Keratinocyte (primary cell): ENCODE measurements at regions not wholly inside any gene's neighbourhood (a gene's known extent, or its start where the extent isn't known, plus 50 kb on each side); places are given as distances from the start of the nearest gene placed in this dataset.

Experiments used
- DNase-seq: peaks from one replicate; pipeline ENCODE4 v3.0.0-alpha.2; 2011; ENCODE audit warnings: low read depth, missing footprints, low spot score
- FAIRE-seq: peaks from 2 replicates; lab custom pipeline; 2011; peaks lifted over from hg19 to GRCh38; lab: Jason Lieb, UNC
- H2AFZ ChIP-seq: 2 replicates; pipeline ENCODE4 v1.6.0; 2012; ENCODE audit warnings: low read length, control low read depth, inconsistent platforms; ENCODE audit not compliant: control insufficient read depth
- H3K27ac ChIP-seq: 2 replicates; pipeline ENCODE4 v1.5.1; 2011; ENCODE audit warnings: low read length; ENCODE audit not compliant: control insufficient read depth, insufficient read depth
- H3K27me3 ChIP-seq: 3 replicates; pipeline ENCODE4 v1.6.0; 2011; ENCODE audit warnings: low read length; ENCODE audit not compliant: control insufficient read depth, insufficient read depth; ENCODE audit errors: extremely low read depth
- H3K36me3 ChIP-seq, 2 experiments: 2 replicates in 1 of 2; 3 replicates in 1 of 2; pipeline ENCODE4 v1.5.1; 2011; ENCODE audit warnings: low read length in 2 of 2, mild to moderate bottlenecking in 1 of 2; ENCODE audit not compliant: control insufficient read depth in 2 of 2, insufficient read depth in 2 of 2; ENCODE audit errors: extremely low read depth in 1 of 2
- H3K4me1 ChIP-seq: 3 replicates; pipeline ENCODE4 v1.5.1; 2011; ENCODE audit warnings: low read length; ENCODE audit not compliant: control insufficient read depth, insufficient read depth; ENCODE audit errors: extremely low read depth
- H3K4me2 ChIP-seq: 3 replicates; pipeline ENCODE4 v1.6.0; 2011; ENCODE audit warnings: low read depth, low read length; ENCODE audit not compliant: control insufficient read depth, insufficient read depth; ENCODE audit errors: extremely low read depth
- H3K4me3 ChIP-seq, 3 experiments: fragments of 200-600 bp in 1 of 3; sonication (generic) in 1 of 3; 2 replicates in 2 of 3; 3 replicates in 1 of 3; pipeline ENCODE4 v1.5.1; 2011 to 2016; ENCODE audit warnings: low read length in 3 of 3, mild to moderate bottlenecking in 3 of 3, control low read depth in 2 of 3, inconsistent platforms in 1 of 3, low read depth in 1 of 3, mixed read lengths in 1 of 3, mixed run types in 1 of 3, moderate library complexity in 1 of 3; ENCODE audit not compliant: control insufficient read depth in 2 of 3, insufficient read depth in 2 of 3; ENCODE audit errors: extremely low read depth in 1 of 3
- H3K79me2 ChIP-seq: 2 replicates; pipeline ENCODE4 v1.6.0; 2012; ENCODE audit warnings: low read length; ENCODE audit not compliant: control insufficient read depth, insufficient read depth
- H3K9ac ChIP-seq: 3 replicates; pipeline ENCODE4 v1.6.0; 2011; ENCODE audit warnings: low read length; ENCODE audit not compliant: control insufficient read depth, insufficient read depth; ENCODE audit errors: extremely low read depth
- H3K9me1 ChIP-seq: 3 replicates; pipeline ENCODE4 v1.6.0; 2011; ENCODE audit warnings: low read length; ENCODE audit not compliant: control insufficient read depth, insufficient read depth; ENCODE audit errors: extremely low read depth
- H3K9me3 ChIP-seq: 2 replicates; pipeline ENCODE4 v1.5.1; 2012; ENCODE audit warnings: low read depth, low read length; ENCODE audit not compliant: control insufficient read depth
- H4K20me1 ChIP-seq: 3 replicates; pipeline ENCODE4 v1.6.0; 2011; ENCODE audit warnings: low read length; ENCODE audit not compliant: control insufficient read depth, insufficient read depth; ENCODE audit errors: extremely low read depth
- EZH2 ChIP-seq: IDR thresholded peaks from one replicate; pipeline ENCODE4 v1.6.1; 2012; ENCODE audit warnings: inconsistent platforms, mild to moderate bottlenecking, low read length, moderate library complexity
- dilution Hi-C: fragments of 300-500 bp; cut with MboI; formaldehyde crosslinking; loops from one replicate; pipeline ENCODE4 v1.7.0; 2020; ENCODE audit warnings: low sequenced_read_pairs; ENCODE audit not compliant: extremely low pct_ligation_motif_present
- TF ChIP-seq, protein P1 (sequence below), 3 experiments: IDR thresholded peaks in 1 of 3; conservative IDR thresholded peaks in 1 of 3; optimal IDR thresholded peaks in 1 of 3; 2 replicates in 2 of 3; 3 replicates in 1 of 3; pipeline versions ENCODE3 to v1.5.1; 2011; ENCODE audit warnings: low read length in 3 of 3, mild to moderate bottlenecking in 3 of 3, moderate library complexity in 2 of 3, control low read depth in 1 of 3, inconsistent platforms in 1 of 3; ENCODE audit not compliant: insufficient read depth in 2 of 3; ENCODE audit errors: extremely low read depth in 1 of 3

DNA sequence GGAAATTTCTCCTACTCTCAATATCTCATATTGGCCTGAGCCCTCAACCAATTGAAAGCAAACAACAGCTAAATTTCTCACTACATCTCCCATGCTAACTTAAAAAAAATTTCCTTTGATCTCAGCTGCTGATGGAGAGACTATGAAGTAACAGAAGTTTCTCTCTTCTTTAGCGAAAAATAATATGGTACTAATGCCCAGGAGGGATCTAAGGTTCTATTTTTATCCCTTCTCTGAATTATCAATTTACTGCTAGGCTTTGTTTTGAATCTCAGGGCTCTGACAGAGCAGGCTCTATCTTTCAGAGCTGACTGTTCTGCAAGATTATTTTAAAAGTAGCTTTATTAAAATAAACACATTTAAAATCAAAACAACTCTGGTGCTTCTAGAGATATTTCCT is 558.6 kb downstream of the KCNA4 start:
- dilution Hi-C loops, result no loop called here
- Histone ChIP-seq H3K4me3 (no peak overlapping the region), H3K4me1 (no peaks in the 10 kb centered on the region), H2AFZ (no peak overlapping the region), H3K9me1 (no peaks in the 10 kb centered on the region), H3K9ac (no peak overlapping the region), H4K20me1 (no peaks in the 10 kb centered on the region), H3K9me3 (no peaks in the 10 kb centered on the region), H3K27ac (no peak overlapping the region), H3K4me2 (no peak overlapping the region), H3K27me3 (no peaks in the 10 kb centered on the region), H3K36me3 (no peaks in the 10 kb centered on the region), H3K79me2 (no peaks in the 10 kb centered on the region)
- DNase-seq, result no peak
- TF ChIP-seq EZH2, result no peak
- TF ChIP-seq, protein P1, sequence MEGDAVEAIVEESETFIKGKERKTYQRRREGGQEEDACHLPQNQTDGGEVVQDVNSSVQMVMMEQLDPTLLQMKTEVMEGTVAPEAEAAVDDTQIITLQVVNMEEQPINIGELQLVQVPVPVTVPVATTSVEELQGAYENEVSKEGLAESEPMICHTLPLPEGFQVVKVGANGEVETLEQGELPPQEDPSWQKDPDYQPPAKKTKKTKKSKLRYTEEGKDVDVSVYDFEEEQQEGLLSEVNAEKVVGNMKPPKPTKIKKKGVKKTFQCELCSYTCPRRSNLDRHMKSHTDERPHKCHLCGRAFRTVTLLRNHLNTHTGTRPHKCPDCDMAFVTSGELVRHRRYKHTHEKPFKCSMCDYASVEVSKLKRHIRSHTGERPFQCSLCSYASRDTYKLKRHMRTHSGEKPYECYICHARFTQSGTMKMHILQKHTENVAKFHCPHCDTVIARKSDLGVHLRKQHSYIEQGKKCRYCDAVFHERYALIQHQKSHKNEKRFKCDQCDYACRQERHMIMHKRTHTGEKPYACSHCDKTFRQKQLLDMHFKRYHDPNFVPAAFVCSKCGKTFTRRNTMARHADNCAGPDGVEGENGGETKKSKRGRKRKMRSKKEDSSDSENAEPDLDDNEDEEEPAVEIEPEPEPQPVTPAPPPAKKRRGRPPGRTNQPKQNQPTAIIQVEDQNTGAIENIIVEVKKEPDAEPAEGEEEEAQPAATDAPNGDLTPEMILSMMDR (optimal IDR thresholded peaks at IDR 0.05 in 1 of 3, IDR thresholded peaks at IDR 0.05 in 1 of 3, conservative IDR thresholded peaks at IDR 0.05 in 1 of 3; ENCODE audit: extremely low read depth in 1 of 3, insufficient read depth in 2 of 3, low read length in 3 of 3), result no peak
- no peak for FAIRE-seq

DNA sequence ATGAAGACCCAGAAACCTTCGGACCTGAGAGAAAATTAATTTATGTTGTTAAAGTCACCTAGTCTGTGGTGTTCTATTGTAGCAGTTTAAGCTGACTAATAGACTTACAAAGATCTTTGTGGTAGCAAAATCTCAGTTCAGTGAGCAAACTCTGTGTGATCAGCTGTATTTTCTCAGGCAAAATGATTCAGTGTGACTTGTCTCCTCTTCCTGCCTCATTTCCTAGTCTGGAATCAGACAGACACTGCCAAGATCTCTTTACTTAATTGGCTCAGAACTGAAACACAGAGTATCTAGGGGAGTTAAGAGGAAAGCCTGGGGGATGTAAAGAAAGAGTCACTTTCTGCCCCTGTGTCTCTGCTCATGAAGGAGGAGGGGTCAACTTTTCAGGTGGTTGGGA is 564.7 kb downstream of the KCNA4 start:
- H3K4me2 ChIP-seq, result no peak overlapping the region
- H3K36me3 ChIP-seq, result no peaks in the 10 kb centered on the region
- H4K20me1 ChIP-seq, result no peaks in the 10 kb centered on the region
- no peaks in the 10 kb centered on the region for H3K4me1 ChIP-seq
- TF ChIP-seq, protein P1 (optimal IDR thresholded peaks at IDR 0.05 in 1 of 3, IDR thresholded peaks at IDR 0.05 in 1 of 3, conservative IDR thresholded peaks at IDR 0.05 in 1 of 3; ENCODE audit: extremely low read depth in 1 of 3, insufficient read depth in 2 of 3, low read length in 3 of 3), result no peak
- TF ChIP-seq EZH2, result no peak
- FAIRE-seq, result no peak
- no peaks in the 10 kb centered on the region for H3K9me3 ChIP-seq
- H3K79me2 ChIP-seq, result no peaks in the 10 kb centered on the region
- H3K27ac ChIP-seq, result no peak overlapping the region
- no peak overlapping the region for H2AFZ ChIP-seq
- no peak overlapping the region for H3K4me3 ChIP-seq
- DNase-seq, result no peak
- H3K9me1 ChIP-seq, result no peaks in the 10 kb centered on the region
- no peak overlapping the region for H3K9ac ChIP-seq
- H3K27me3 ChIP-seq, result no peaks in the 10 kb centered on the region
- dilution Hi-C loops, result no loop called here
